ENCODE measurements at regions not wholly inside any gene's neighbourhood (a gene's known extent, or its start where the extent isn't known, plus 50 kb on each side); places are given as distances from the start of the nearest gene placed in this dataset.
"Not testable (repeated sequence)": the region's sequence is repeated elsewhere in the genome, so short reads cannot be mapped to it uniquely, and the experiment has no call there.

- H3K4me1 ChIP-seq (ENCODE audit: low read depth), result no peaks in the 10 kb centered on the region
- intact Hi-C loops (cut with DNase I, micrococcal nuclease), result no loop called here
- ATAC-seq, result no peak
- DNase-seq, result no peak
- H3K4me3 ChIP-seq, result no peak overlapping the region
- no peak for TF ChIP-seq CTCF (IDR thresholded peaks at IDR 0.05)
- H3K9me3 ChIP-seq, result no peaks in the 10 kb centered on the region
- no peaks in the 10 kb centered on the region for H3K36me3 ChIP-seq (ENCODE audit: low read depth)
Observed at GRCh38 chr5:129246088-129246487, 151.5 kb downstream of the ISOC1 start.

GRCh38 chr5:129249886-129250285 lies 155.3 kb downstream of the ISOC1 start:
- no peaks in the 10 kb centered on the region for H3K9me3 ChIP-seq
- DNase-seq, result no peak
- H3K36me3 ChIP-seq (ENCODE audit: low read depth), result no peaks in the 10 kb centered on the region
- intact Hi-C loops (cut with DNase I, micrococcal nuclease), result no loop called here
- no peaks in the 10 kb centered on the region for H3K4me1 ChIP-seq (ENCODE audit: low read depth)
- TF ChIP-seq CTCF (IDR thresholded peaks at IDR 0.05), result no peak
- ATAC-seq, result no peak
- no peak overlapping the region for H3K4me3 ChIP-seq

- intact Hi-C loops (cut with DNase I, micrococcal nuclease), result no loop called here
- no peak overlapping the region for H3K4me3 ChIP-seq
- DNase-seq, result no peak
- no peaks in the 10 kb centered on the region for H3K36me3 ChIP-seq (ENCODE audit: low read depth)
- no peaks in the 10 kb centered on the region for H3K4me1 ChIP-seq (ENCODE audit: low read depth)
- TF ChIP-seq CTCF (IDR thresholded peaks at IDR 0.05), result no peak
- no peaks in the 10 kb centered on the region for H3K9me3 ChIP-seq
- no peak for ATAC-seq
Observed at GRCh38 chr5:129271308-129271707, 176.8 kb downstream of the ISOC1 start.

- intact Hi-C loops (cut with DNase I, micrococcal nuclease), result no loop called here
- no peak overlapping the region for H3K4me3 ChIP-seq
- no peaks in the 10 kb centered on the region for H3K36me3 ChIP-seq (ENCODE audit: low read depth)
- H3K4me1 ChIP-seq (ENCODE audit: low read depth), result no peaks in the 10 kb centered on the region
- no peaks in the 10 kb centered on the region for H3K9me3 ChIP-seq
- no peak for ATAC-seq
- TF ChIP-seq CTCF (IDR thresholded peaks at IDR 0.05), result no peak
- no peak for DNase-seq
Observed at GRCh38 chr5:129284010-129284409, 176.1 kb upstream of the ADAMTS19 start.

GRCh38 chr5:129294216-129294615 lies 165.9 kb upstream of the ADAMTS19 start:
- H3K4me3 ChIP-seq; H3K36me3 ChIP-seq (ENCODE audit: low read depth); H3K4me1 ChIP-seq (ENCODE audit: low read depth); ATAC-seq; H3K9me3 ChIP-seq; DNase-seq; intact Hi-C loops (cut with DNase I, micrococcal nuclease): not testable (repeated sequence)

- no peak for DNase-seq
- intact Hi-C loops (cut with DNase I, micrococcal nuclease), result no loop called here
- TF ChIP-seq CTCF (IDR thresholded peaks at IDR 0.05), result no peak
- H3K4me1 ChIP-seq (ENCODE audit: low read depth), result no peaks in the 10 kb centered on the region
- H3K4me3 ChIP-seq, result no peak overlapping the region
- H3K36me3 ChIP-seq (ENCODE audit: low read depth), result no peaks in the 10 kb centered on the region
- H3K9me3 ChIP-seq, result peaks cover 34% of the 10 kb centered on the region
- ATAC-seq, result no peak
Observed at GRCh38 chr5:129306725-129307124, 153.4 kb upstream of the ADAMTS19 start.
